Effector memory CD8-positive, alpha-beta T cell (primary cell): ENCODE measurements at regions not wholly inside any gene's neighbourhood (a gene's known extent, or its start where the extent isn't known, plus 50 kb on each side); places are given as distances from the start of the nearest gene placed in this dataset.

ENCODE experiments used
- ATAC-seq: fragments of 150-1000 bp; cut with Tn5 transposase; replicated peaks from 2 replicates; pipeline ENCODE4 v1.10.0; 2021; ENCODE audit warnings: mild to moderate bottlenecking, moderate library complexity
- DNase-seq, 3 experiments: peaks; one replicate each; pipeline ENCODE4 v3.0.0; 2021
- H3K27ac Mint-ChIP-seq, 2 donors: one replicate each; pipeline ENCODE4 v1.8.0; 2022; ENCODE audit warnings: mild to moderate bottlenecking in 2 of 2, mixed read lengths in 2 of 2, moderate library complexity in 2 of 2
- H3K27me3 Mint-ChIP-seq, 2 donors: one replicate each; pipeline ENCODE4 v1.8.0; 2022; ENCODE audit warnings: mixed read lengths in 2 of 2
- H3K36me3 Mint-ChIP-seq: one replicate; pipeline ENCODE4 v1.8.0; 2022; ENCODE audit warnings: mild to moderate bottlenecking, moderate library complexity, mixed read lengths; ENCODE audit not compliant: insufficient read depth
- H3K4me1 Mint-ChIP-seq, 2 donors: one replicate each; pipeline ENCODE4 v1.8.0; 2022; ENCODE audit warnings: low read depth in 2 of 2, mixed read lengths in 2 of 2
- H3K4me3 Mint-ChIP-seq, 2 donors: one replicate each; pipeline ENCODE4 v1.8.0; 2022; ENCODE audit warnings: mild to moderate bottlenecking in 2 of 2, mixed read lengths in 2 of 2, moderate library complexity in 2 of 2
- H3K9me3 Mint-ChIP-seq, 2 donors: one replicate each; pipeline ENCODE4 v1.8.0; 2022; ENCODE audit warnings: mixed read lengths in 2 of 2

GRCh38 chr6:71589254-71589653 is 297.1 kb upstream of the RIMS1 start:
- no peak overlapping the region for H3K27ac Mint-ChIP-seq
- DNase-seq (no peak), ATAC-seq (no peak)
- H3K36me3 Mint-ChIP-seq, result no peaks in the 10 kb centered on the region
- no peaks in the 10 kb centered on the region for H3K4me1 Mint-ChIP-seq
- H3K9me3 Mint-ChIP-seq, result peaks cover 0 to 4% of the 10 kb centered on the region in 2 donors
- no peak overlapping the region for H3K4me3 Mint-ChIP-seq
- peaks cover 0 to 8% of the 10 kb centered on the region in 2 donors for H3K27me3 Mint-ChIP-seq

- Mint-ChIP-seq H3K27me3 (peaks cover 0 to 8% of the 10 kb centered on the region in 2 donors), H3K27ac (no peak overlapping the region), H3K36me3 (no peaks in the 10 kb centered on the region), H3K4me3 (no peak overlapping the region), H3K9me3 (peaks cover 0 to 2% of the 10 kb centered on the region in 2 donors), H3K4me1 (no peaks in the 10 kb centered on the region)
- DNase-seq, result no peak
- no peak for ATAC-seq
Observed at GRCh38 chr6:71592643-71593042, 293.7 kb upstream of the RIMS1 start.

GRCh38 chr6:71599359-71599758 is 287.0 kb upstream of the RIMS1 start:
- H3K9me3 Mint-ChIP-seq, result no peaks in the 10 kb centered on the region
- DNase-seq (no peak), ATAC-seq (no peak)
- H3K4me1 Mint-ChIP-seq, result no peaks in the 10 kb centered on the region
- no peaks in the 10 kb centered on the region for H3K36me3 Mint-ChIP-seq
- H3K27ac Mint-ChIP-seq, result no peak overlapping the region
- no peaks in the 10 kb centered on the region for H3K27me3 Mint-ChIP-seq
- no peak overlapping the region for H3K4me3 Mint-ChIP-seq

- Mint-ChIP-seq H3K27me3 (no peaks in the 10 kb centered on the region), H3K4me1 (no peaks in the 10 kb centered on the region)
- no peak for ATAC-seq
Observed at GRCh38 chr6:71602385-71603007, 283.9 kb upstream of the RIMS1 start.

GRCh38 chr6:71603021-71603420 is 283.3 kb upstream of the RIMS1 start:
- Mint-ChIP-seq H3K36me3 (no peaks in the 10 kb centered on the region), H3K4me3 (no peak overlapping the region), H3K27me3 (no peaks in the 10 kb centered on the region), H3K27ac (no peak overlapping the region), H3K9me3 (peaks cover 0 to 1% of the 10 kb centered on the region in 2 donors), H3K4me1 (no peaks in the 10 kb centered on the region)
- ATAC-seq, result no peak
- no peak for DNase-seq

More at GRCh38 chr6:71602385-71603007, 283.9 kb upstream of the RIMS1 start:
- Mint-ChIP-seq H3K36me3 (no peaks in the 10 kb centered on the region), H3K27ac (no peak overlapping the region), H3K4me3 (no peak overlapping the region), H3K9me3 (peaks cover 0 to 1% of the 10 kb centered on the region in 2 donors)
- no peak for DNase-seq

- no peaks in the 10 kb centered on the region for H3K4me1 Mint-ChIP-seq
- ATAC-seq (no peak), DNase-seq (no peak)
- H3K36me3 Mint-ChIP-seq, result no peaks in the 10 kb centered on the region
- H3K4me3 Mint-ChIP-seq, result no peak overlapping the region
- H3K27me3 Mint-ChIP-seq, result no peaks in the 10 kb centered on the region
- peaks cover 0 to 1% of the 10 kb centered on the region in 2 donors for H3K9me3 Mint-ChIP-seq
- no peak overlapping the region for H3K27ac Mint-ChIP-seq
Observed at GRCh38 chr6:71608646-71609045, 277.7 kb upstream of the RIMS1 start.

GRCh38 chr6:71619836-71620235 is 266.5 kb upstream of the RIMS1 start:
- no peaks in the 10 kb centered on the region for H3K36me3 Mint-ChIP-seq

GRCh38 chr6:71621918-71622519 is 264.3 kb upstream of the RIMS1 start:
- no peaks in the 10 kb centered on the region for H3K36me3 Mint-ChIP-seq
- no peak overlapping the region for H3K27ac Mint-ChIP-seq
- no peaks in the 10 kb centered on the region for H3K27me3 Mint-ChIP-seq
- H3K4me3 Mint-ChIP-seq, result no peak overlapping the region
- no peaks in the 10 kb centered on the region for H3K4me1 Mint-ChIP-seq
- DNase-seq (no peak), ATAC-seq (no peak)
- peaks cover 0 to 9% of the 10 kb centered on the region in 2 donors for H3K9me3 Mint-ChIP-seq

More at GRCh38 chr6:71619836-71620235, 266.5 kb upstream of the RIMS1 start:
- no peak overlapping the region for H3K27ac Mint-ChIP-seq
- H3K27me3 Mint-ChIP-seq, result no peaks in the 10 kb centered on the region
- no peak overlapping the region for H3K4me3 Mint-ChIP-seq
- H3K4me1 Mint-ChIP-seq, result no peaks in the 10 kb centered on the region
- ATAC-seq, result no peak
- no peak for DNase-seq
- H3K9me3 Mint-ChIP-seq, result peaks cover 0 to 4% of the 10 kb centered on the region in 2 donors

GRCh38 chr6:71642120-71642519 is 244.2 kb upstream of the RIMS1 start:
- Mint-ChIP-seq H3K4me1 (no peaks in the 10 kb centered on the region), H3K9me3 (peaks cover 4 to 6% of the 10 kb centered on the region in 2 donors), H3K36me3 (no peaks in the 10 kb centered on the region), H3K27me3 (no peaks in the 10 kb centered on the region), H3K4me3 (no peak overlapping the region), H3K27ac (no peak overlapping the region)
- ATAC-seq, result no peak
- DNase-seq, result no peak

- Mint-ChIP-seq H3K27me3 (no peaks in the 10 kb centered on the region), H3K36me3 (no peaks in the 10 kb centered on the region), H3K4me3 (no peak overlapping the region), H3K4me1 (no peaks in the 10 kb centered on the region), H3K27ac (no peak overlapping the region), H3K9me3 (peaks cover 4 to 6% of the 10 kb centered on the region in 2 donors)
- DNase-seq, result no peak
- ATAC-seq, result no peak
Observed at GRCh38 chr6:71642793-71643192, 243.6 kb upstream of the RIMS1 start.

- ATAC-seq (no peak), DNase-seq (no peak)
- Mint-ChIP-seq H3K36me3 (no peaks in the 10 kb centered on the region), H3K27ac (no peak overlapping the region), H3K4me1 (no peaks in the 10 kb centered on the region), H3K4me3 (no peak overlapping the region), H3K9me3 (peaks cover 0 to 5% of the 10 kb centered on the region in 2 donors), H3K27me3 (no peaks in the 10 kb centered on the region)
Observed at GRCh38 chr6:71645299-71645698, 241.1 kb upstream of the RIMS1 start.

GRCh38 chr6:71649915-71650314 is 236.4 kb upstream of the RIMS1 start:
- no peak overlapping the region for H3K27ac Mint-ChIP-seq
- peaks cover 9 to 10% of the 10 kb centered on the region in 2 donors for H3K9me3 Mint-ChIP-seq
- H3K27me3 Mint-ChIP-seq, result no peaks in the 10 kb centered on the region
- no peaks in the 10 kb centered on the region for H3K4me1 Mint-ChIP-seq
- H3K4me3 Mint-ChIP-seq, result no peak overlapping the region
- H3K36me3 Mint-ChIP-seq, result no peaks in the 10 kb centered on the region
- no peak for ATAC-seq
- DNase-seq, result no peak

- Mint-ChIP-seq H3K9me3 (peaks cover 9 to 10% of the 10 kb centered on the region in 2 donors), H3K27ac (no peak overlapping the region), H3K4me3 (no peak overlapping the region), H3K27me3 (no peaks in the 10 kb centered on the region), H3K4me1 (no peaks in the 10 kb centered on the region), H3K36me3 (no peaks in the 10 kb centered on the region)
- ATAC-seq (no peak), DNase-seq (no peak)
Observed at GRCh38 chr6:71651636-71652035, 234.7 kb upstream of the RIMS1 start.

- no peak for DNase-seq
- Mint-ChIP-seq H3K4me3 (no peak overlapping the region), H3K4me1 (no peaks in the 10 kb centered on the region), H3K27me3 (no peaks in the 10 kb centered on the region), H3K36me3 (no peaks in the 10 kb centered on the region), H3K27ac (no peak overlapping the region), H3K9me3 (peaks cover 8 to 10% of the 10 kb centered on the region in 2 donors)
- no peak for ATAC-seq
Observed at GRCh38 chr6:71656121-71656520, 230.2 kb upstream of the RIMS1 start.
